DMS 273 (cell line): ENCODE measurements at regions not wholly inside any gene's neighbourhood (a gene's known extent, or its start where the extent isn't known, plus 50 kb on each side); places are given as distances from the start of the nearest gene placed in this dataset.

ENCODE experiments used
- DNase-seq: peaks from one replicate; lab custom pipeline; 2025; ENCODE audit not compliant: unreplicated experiment; lab: John Stamatoyannopoulos, UW

- no peak for DNase-seq
Measured at GRCh38 chr5:53211799-53212198, 102.2 kb upstream of the MOCS2 start.

GRCh38 chr5:53219174-53219573 lies 109.6 kb upstream of the MOCS2 start:
- no peak for DNase-seq

- no peak for DNase-seq
Measured at GRCh38 chr5:53219610-53220009, 110.1 kb upstream of the MOCS2 start.

GRCh38 chr5:53233645-53234405 lies 124.3 kb upstream of the MOCS2 start:
- no peak for DNase-seq

- DNase-seq: no peak
Measured at GRCh38 chr5:53236683-53237082, 127.1 kb upstream of the MOCS2 start.

GRCh38 chr5:53237876-53238275 lies 128.3 kb upstream of the MOCS2 start:
- no peak for DNase-seq

- no peak for DNase-seq
Measured at GRCh38 chr5:53239301-53239990, 129.9 kb upstream of the MOCS2 start.

GRCh38 chr5:53240661-53241060 lies 131.1 kb upstream of the MOCS2 start:
- no peak for DNase-seq

GRCh38 chr5:53241572-53241971 lies 132.0 kb upstream of the MOCS2 start:
- DNase-seq: no peak

- DNase-seq: no peak
Measured at GRCh38 chr5:53243403-53243802, 133.8 kb upstream of the MOCS2 start.

- no peak for DNase-seq
Measured at GRCh38 chr5:53246042-53246836, 136.7 kb upstream of the MOCS2 start.

GRCh38 chr5:53249529-53250200 lies 140.1 kb upstream of the MOCS2 start:
- DNase-seq: no peak

GRCh38 chr5:53250201-53250550 lies 140.6 kb upstream of the MOCS2 start:
- DNase-seq: no peak

GRCh38 chr5:53253421-53253871 lies 143.9 kb upstream of the MOCS2 start:
- DNase-seq: no peak

GRCh38 chr5:53256746-53257145 lies 147.2 kb upstream of the MOCS2 start:
- DNase-seq: no peak

GRCh38 chr5:53257806-53258373 lies 148.3 kb upstream of the MOCS2 start:
- no peak for DNase-seq

GRCh38 chr5:53259176-53259575 lies 149.6 kb upstream of the MOCS2 start:
- DNase-seq: no peak

- DNase-seq: no peak
Measured at GRCh38 chr5:53260446-53260845, 150.9 kb upstream of the MOCS2 start.

- no peak for DNase-seq
Measured at GRCh38 chr5:53261245-53261644, 151.7 kb upstream of the MOCS2 start.

GRCh38 chr5:53262348-53262970 lies 152.9 kb upstream of the MOCS2 start:
- peak; percentile 46 for DNase-seq
